GM19438 (cell line): ENCODE measurements at regions not wholly inside any gene's neighbourhood (a gene's known extent, or its start where the extent isn't known, plus 50 kb on each side); places are given as distances from the start of the nearest gene placed in this dataset.

Experiments used
- ATAC-seq: cut with Tn5 transposase; IDR thresholded peaks from one replicate; pipeline ENCODE4 v1.9.1; 2021; ENCODE audit warnings: low read depth; ENCODE audit not compliant: unreplicated experiment

GRCh38 chr10:33126742-33127141, 168.7 kb upstream of the ITGB1 start:
- no peak for ATAC-seq

DNA sequence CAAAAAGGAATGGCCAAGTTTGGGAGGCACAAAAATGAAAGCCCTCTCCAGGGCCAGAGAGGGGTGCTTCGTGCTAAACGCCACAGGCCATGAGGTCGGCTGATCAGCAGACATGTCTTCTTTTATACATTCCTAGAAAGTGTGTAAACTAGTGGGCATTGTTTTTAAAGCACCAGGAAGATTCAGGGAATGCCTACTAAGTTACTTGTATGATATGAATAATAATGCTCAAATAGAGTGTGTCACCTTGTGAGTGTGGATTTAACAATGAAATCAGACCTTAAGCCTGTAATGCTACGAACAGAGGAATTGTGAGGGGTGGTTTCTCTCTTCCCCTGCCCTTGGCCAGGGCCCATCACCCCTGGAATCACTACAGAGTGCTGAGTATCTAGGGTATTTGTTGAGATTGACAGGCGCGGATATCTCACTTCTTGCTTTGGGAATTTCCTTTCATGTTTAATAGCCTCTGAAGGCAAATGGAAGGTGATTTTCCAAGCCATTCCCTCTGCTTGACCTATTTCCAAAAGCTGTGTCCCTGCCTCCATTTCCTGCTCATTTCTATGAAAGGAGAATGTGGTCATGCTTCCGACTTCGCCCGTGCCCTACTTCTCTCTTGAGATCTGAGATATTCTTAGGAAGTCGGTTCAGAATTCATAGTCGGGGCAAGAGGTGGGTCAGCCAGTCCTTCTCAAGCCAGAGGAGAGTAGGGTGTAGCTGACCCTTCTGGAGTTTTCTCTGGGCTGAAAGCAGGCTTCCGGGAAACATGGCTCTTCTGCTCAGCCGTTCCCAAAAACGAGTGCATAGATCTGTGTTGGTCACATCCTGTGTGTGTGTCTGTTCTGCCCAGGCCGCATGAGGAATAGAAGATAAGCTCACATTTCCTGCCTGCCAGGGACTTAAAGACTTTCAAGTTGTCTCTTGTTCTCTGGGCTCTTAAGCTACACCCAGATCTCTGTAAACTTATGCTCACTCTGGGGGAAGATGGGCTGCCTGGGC, 167.8 kb upstream of the ITGB1 start:
- ATAC-seq, result no peak

- ATAC-seq, result no peak
Observed at GRCh38 chr10:33125111-33125510, 167.1 kb upstream of the ITGB1 start.

GRCh38 chr10:33123680-33124079, 165.7 kb upstream of the ITGB1 start:
- ATAC-seq, result no peak

DNA sequence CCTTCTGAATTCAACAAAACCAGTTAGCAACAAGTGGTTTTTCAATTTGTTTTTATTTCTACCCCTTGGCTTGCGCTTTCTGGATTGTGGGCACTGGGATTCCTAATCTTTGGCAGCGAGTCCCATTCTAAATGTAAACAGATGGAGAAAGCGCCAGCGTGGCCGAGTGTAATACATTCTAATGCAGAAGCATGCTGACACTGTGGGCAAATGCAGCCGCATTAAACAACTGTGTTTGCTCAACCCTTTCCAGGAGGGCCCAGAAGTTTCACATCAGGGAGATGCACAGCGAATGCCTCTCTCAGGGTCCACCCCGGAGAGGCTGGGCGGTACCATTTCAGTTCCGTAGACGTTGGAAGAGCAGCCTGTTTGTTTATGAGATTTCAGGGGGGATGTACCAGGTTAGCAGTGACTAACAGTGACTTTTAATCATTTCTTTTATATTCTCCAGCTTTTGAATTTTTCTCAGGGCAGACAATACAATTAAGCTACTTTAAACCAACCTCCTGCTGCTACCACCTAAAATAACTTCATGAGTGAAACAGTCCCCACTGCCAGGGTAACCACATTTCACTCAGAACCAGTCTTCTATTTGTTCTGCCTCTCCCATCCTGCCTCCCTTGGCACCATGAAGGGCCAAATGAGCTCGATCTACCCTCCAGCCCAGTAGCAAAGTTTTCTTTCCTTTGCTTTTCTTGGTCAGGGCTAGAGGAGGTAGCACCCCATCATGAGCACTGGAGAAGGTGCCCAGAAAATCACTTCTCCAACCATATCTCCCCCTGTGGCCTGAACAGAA, 164.2 kb upstream of the ITGB1 start:
- ATAC-seq, result no peak

- no peak for ATAC-seq
Observed at GRCh38 chr10:33120700-33121099, 162.7 kb upstream of the ITGB1 start.

DNA sequence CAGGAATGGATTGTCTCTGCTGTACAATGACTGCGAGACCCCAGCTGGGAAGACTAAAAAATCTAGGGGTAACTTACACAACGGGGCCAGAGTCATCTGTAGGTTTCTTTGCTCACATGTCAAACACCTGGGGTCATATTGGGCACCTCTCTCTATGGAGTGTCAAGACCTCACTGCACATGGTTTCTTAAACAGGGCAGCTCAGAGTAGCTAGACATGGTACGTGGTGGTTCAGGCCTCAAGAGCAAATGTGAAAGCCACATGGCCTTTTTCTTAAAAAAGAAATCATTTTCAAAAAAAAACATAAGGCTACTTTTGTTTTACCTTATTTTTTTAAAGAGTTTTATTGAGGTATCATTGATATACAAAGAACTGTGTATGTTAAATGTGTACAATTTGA, 162.2 kb upstream of the ITGB1 start:
- no peak for ATAC-seq

DNA sequence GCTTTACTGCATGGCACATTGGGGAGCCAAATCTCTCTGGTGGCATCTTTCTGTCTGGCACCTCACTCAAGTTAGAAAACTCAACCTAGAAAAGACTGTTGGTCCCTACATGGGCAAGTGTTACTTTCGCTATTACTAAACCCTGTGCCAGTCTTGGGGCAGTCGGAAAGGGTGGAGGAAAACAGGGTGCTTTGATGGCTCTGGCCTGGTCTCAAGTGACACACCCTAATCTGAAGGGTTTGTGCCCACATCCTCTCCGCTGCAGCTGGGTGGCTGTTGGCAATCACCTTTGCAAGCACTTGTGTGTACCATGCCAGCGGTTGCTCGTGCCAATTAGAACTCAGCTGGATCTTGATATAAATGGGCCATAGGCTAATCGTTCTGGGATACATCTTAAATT, 159.8 kb upstream of the ITGB1 start:
- no peak for ATAC-seq

DNA sequence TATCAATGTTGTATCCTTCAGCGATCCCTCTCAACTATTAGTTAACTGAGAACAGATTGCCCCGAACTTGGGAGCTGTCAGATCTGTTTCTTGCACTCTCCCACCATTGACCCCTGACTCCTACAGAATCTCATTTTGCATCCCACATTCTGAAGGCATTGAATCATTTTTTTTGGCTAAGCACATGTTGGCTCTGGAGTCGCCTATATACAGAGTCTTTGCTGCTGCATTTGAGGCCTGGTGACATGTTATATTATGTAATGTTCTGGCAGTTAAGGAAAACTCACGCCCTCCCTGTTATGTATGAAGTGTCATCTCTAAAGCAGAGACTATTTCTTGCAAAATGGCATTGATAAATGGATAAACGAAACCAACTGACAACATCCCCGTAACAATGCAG, 159.2 kb upstream of the ITGB1 start:
- no peak for ATAC-seq

GRCh38 chr10:33115738-33116719, 158.0 kb upstream of the ITGB1 start:
- ATAC-seq, result no peak

GRCh38 chr10:33114451-33114952, 156.5 kb upstream of the ITGB1 start:
- ATAC-seq, result no peak

DNA sequence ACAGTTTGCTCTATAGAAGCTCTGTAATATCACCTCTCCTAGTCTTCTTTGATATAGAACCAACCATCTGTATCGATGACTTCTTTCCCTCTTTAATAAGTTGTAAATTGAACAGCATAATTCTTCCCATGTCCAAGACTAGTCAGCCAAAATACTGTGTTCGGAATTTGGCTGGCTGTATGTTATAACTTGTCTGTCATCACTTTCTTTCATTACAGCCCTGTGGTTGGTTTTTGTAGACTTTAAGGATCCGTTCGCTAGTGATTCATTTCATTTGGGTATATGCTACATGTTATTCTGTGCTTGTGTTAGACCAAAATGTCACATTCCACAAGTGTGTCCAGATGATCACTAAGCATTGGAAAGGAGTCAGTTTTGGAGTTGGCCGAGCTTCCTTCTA, 155.4 kb upstream of the ITGB1 start:
- ATAC-seq, result no peak

- no peak for ATAC-seq
Observed at GRCh38 chr10:33112831-33113455, 154.9 kb upstream of the ITGB1 start.

DNA sequence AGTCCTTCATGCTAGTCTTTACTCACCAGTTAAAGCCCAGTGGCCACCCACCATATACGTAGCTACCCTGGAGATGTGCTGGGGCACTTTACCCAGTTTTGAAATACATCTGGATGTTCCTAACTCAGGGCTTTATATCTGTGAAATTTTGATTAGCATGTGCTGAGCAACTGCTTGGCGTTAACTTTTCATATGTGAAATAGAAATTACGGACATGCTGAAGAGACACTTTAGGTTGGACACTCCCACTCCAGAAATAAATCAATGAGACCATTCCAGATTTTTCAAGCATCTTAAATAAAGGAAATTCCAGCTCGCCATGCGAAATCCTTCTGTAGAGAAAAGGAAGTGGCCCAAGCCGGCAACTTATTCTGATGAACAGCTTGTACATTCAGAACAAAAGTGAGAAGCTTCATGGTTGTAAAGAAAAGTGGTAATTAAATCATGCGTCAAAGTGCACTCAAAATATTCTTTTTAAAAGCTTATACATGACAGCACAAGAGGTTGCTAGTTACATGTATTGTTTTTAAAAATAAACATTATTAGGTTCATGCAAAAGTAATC, 153.5 kb upstream of the ITGB1 start:
- ATAC-seq, result no peak

- ATAC-seq, result no peak
Observed at GRCh38 chr10:33109788-33110469, 151.9 kb upstream of the ITGB1 start.

- ATAC-seq, result no peak
Observed at GRCh38 chr10:33109384-33109783, 151.4 kb upstream of the ITGB1 start.

DNA sequence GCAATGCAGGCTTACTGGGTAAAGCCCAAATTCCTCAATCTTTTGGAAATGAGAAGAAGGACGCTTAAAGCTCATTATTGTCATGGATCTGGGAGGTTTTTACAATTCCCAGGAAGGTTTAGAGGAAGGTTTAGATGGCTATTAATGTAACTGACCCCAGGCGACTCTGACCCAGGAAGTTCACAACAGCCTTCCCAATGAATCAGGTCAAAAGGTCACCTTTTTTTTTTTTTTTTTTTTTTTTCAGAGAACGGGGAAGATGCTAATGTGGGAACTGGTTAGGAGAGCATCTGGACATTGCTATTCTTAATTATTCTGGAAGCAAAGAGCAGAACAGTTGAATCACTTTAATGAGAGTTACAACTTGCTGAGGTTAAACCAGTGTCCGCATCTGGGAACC, 149.9 kb upstream of the ITGB1 start:
- no peak for ATAC-seq

DNA sequence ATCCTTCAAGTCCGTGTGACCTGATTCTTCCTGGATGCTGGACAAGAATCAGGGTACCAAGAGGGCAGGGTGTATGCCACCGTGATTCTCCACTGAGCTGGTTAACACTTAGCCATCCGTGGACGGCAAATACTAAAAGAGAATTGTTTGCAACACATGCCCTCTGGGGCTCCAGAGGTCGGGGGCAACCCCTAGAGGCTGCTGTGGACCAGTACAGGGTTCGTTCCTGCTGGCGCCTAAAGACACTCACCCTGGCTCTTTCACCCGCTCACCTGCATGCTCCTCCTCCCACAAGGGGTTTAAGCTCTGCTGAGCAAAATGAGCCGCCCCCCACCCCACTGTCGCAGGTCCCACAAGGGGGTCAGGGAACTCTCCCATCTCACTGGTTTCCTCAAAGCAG, 148.7 kb upstream of the ITGB1 start:
- ATAC-seq, result no peak

- no peak for ATAC-seq
Observed at GRCh38 chr10:33103863-33104379, 145.9 kb upstream of the ITGB1 start.
